ENCODE measurements at regions not wholly inside any gene's neighbourhood (a gene's known extent, or its start where the extent isn't known, plus 50 kb on each side); places are given as distances from the start of the nearest gene placed in this dataset.

- Histone ChIP-seq H3K36me3 (replicated peaks; ENCODE audit: low read depth, low read length) (no peaks in the 10 kb centered on the region), H3K9ac (ENCODE audit: low read length) (no peak overlapping the region), H3K9me3 (ENCODE audit: insufficient read depth, low read length) (no peaks in the 10 kb centered on the region), H4K20me1 (ENCODE audit: insufficient read depth, low read length) (no peaks in the 10 kb centered on the region), H3K27me3 (ENCODE audit: low read depth, low read length) (peaks cover 35% of the 10 kb centered on the region), H3K27ac (ENCODE audit: low read length) (no peak overlapping the region), H3K79me2 (ENCODE audit: low read length) (no peaks in the 10 kb centered on the region), H2AFZ (ENCODE audit: low read depth, low read length) (no peak overlapping the region), H3K4me1 (ENCODE audit: low read length) (peaks cover 4% of the 10 kb centered on the region; the same call in 1 of the 2 replicates), H3K4me2 (ENCODE audit: low read length) (no peak overlapping the region), H3K4me3 (ENCODE audit: low read length) (no peak overlapping the region)
- no peak for TF ChIP-seq CTCF (IDR thresholded peaks at IDR 0.05; ENCODE audit: low read depth, low read length)
- no peak for TF ChIP-seq EZH2phosphoT487 (IDR thresholded peaks at IDR 0.05; ENCODE audit: low read depth)
Observed at GRCh38 chr7:134375206-134375605, 58.5 kb upstream of the SLC35B4 start.

- H3K9ac ChIP-seq (ENCODE audit: low read length), result no peak overlapping the region
- no peaks in the 10 kb centered on the region for H3K36me3 ChIP-seq (replicated peaks; ENCODE audit: low read depth, low read length)
- no peak overlapping the region for H3K4me3 ChIP-seq (ENCODE audit: low read length)
- no peaks in the 10 kb centered on the region for H3K9me3 ChIP-seq (ENCODE audit: insufficient read depth, low read length)
- no peaks in the 10 kb centered on the region for H3K79me2 ChIP-seq (ENCODE audit: low read length)
- H3K27ac ChIP-seq (ENCODE audit: low read length), result no peak overlapping the region
- H3K27me3 ChIP-seq (ENCODE audit: low read depth, low read length), result peaks cover 38% of the 10 kb centered on the region
- H3K4me2 ChIP-seq (ENCODE audit: low read length), result no peak overlapping the region
- TF ChIP-seq CTCF (IDR thresholded peaks at IDR 0.05; ENCODE audit: low read depth, low read length) (no peak), EZH2phosphoT487 (IDR thresholded peaks at IDR 0.05; ENCODE audit: low read depth) (no peak)
- no peaks in the 10 kb centered on the region for H4K20me1 ChIP-seq (ENCODE audit: insufficient read depth, low read length)
- no peak overlapping the region for H2AFZ ChIP-seq (ENCODE audit: low read depth, low read length)
- peaks cover 4% of the 10 kb centered on the region; the same call in 1 of the 2 replicates for H3K4me1 ChIP-seq (ENCODE audit: low read length)
Observed at GRCh38 chr7:134374791-134375190, 58.1 kb upstream of the SLC35B4 start.

- Histone ChIP-seq H3K9me3 (ENCODE audit: insufficient read depth, low read length) (no peaks in the 10 kb centered on the region), H3K79me2 (ENCODE audit: low read length) (no peaks in the 10 kb centered on the region), H3K4me2 (ENCODE audit: low read length) (no peak overlapping the region), H3K4me3 (ENCODE audit: low read length) (no peak overlapping the region), H4K20me1 (ENCODE audit: insufficient read depth, low read length) (no peaks in the 10 kb centered on the region), H3K4me1 (ENCODE audit: low read length) (peaks cover 4% of the 10 kb centered on the region; the same call in 1 of the 2 replicates), H3K9ac (ENCODE audit: low read length) (no peak overlapping the region), H2AFZ (ENCODE audit: low read depth, low read length) (no peak overlapping the region), H3K36me3 (replicated peaks; ENCODE audit: low read depth, low read length) (no peaks in the 10 kb centered on the region), H3K27me3 (ENCODE audit: low read depth, low read length) (peaks cover 40% of the 10 kb centered on the region), H3K27ac (ENCODE audit: low read length) (no peak overlapping the region)
- no peak for TF ChIP-seq CTCF (IDR thresholded peaks at IDR 0.05; ENCODE audit: low read depth, low read length)
- no peak for TF ChIP-seq EZH2phosphoT487 (IDR thresholded peaks at IDR 0.05; ENCODE audit: low read depth)
Observed at GRCh38 chr7:134374291-134374690, 57.6 kb upstream of the SLC35B4 start.

- Histone ChIP-seq H3K4me1 (ENCODE audit: low read length) (no peaks in the 10 kb centered on the region), H3K4me3 (ENCODE audit: low read length) (no peak overlapping the region), H3K79me2 (ENCODE audit: low read length) (no peaks in the 10 kb centered on the region), H3K27me3 (ENCODE audit: low read depth, low read length) (peaks cover 52% of the 10 kb centered on the region), H4K20me1 (ENCODE audit: insufficient read depth, low read length) (no peaks in the 10 kb centered on the region), H3K4me2 (ENCODE audit: low read length) (no peak overlapping the region), H2AFZ (ENCODE audit: low read depth, low read length) (no peak overlapping the region), H3K36me3 (replicated peaks; ENCODE audit: low read depth, low read length) (no peaks in the 10 kb centered on the region), H3K27ac (ENCODE audit: low read length) (no peak overlapping the region), H3K9me3 (ENCODE audit: insufficient read depth, low read length) (no peaks in the 10 kb centered on the region), H3K9ac (ENCODE audit: low read length) (no peak overlapping the region)
- no peak for TF ChIP-seq CTCF (IDR thresholded peaks at IDR 0.05; ENCODE audit: low read depth, low read length)
- TF ChIP-seq EZH2phosphoT487 (IDR thresholded peaks at IDR 0.05; ENCODE audit: low read depth), result no peak
Observed at GRCh38 chr7:134372858-134373257, 56.1 kb upstream of the SLC35B4 start.
